Kidney (tissue), 13 donors: ENCODE measurements at regions not wholly inside any gene's neighbourhood (a gene's known extent, or its start where the extent isn't known, plus 50 kb on each side); places are given as distances from the start of the nearest gene placed in this dataset.

Source experiments
- DNase-seq, 5 donors: peaks; one replicate each; pipeline ENCODE4 v3.0.0-alpha.2; 2013 to 2020
- FAIRE-seq: peaks from 2 replicates; lab custom pipeline; 2012; peaks lifted over from hg19 to GRCh38; lab: Jason Lieb, UNC
- H3K27ac ChIP-seq, 2 donors: one replicate each; pipeline ENCODE4 v1.7.0; 2013; ENCODE audit warnings: low read depth in 2 of 2, low read length in 2 of 2, inconsistent platforms in 1 of 2
- H3K27me3 ChIP-seq: one replicate; pipeline ENCODE4 v1.7.1; 2013; ENCODE audit warnings: low read length, inconsistent platforms; ENCODE audit not compliant: control insufficient read depth, insufficient read depth
- H3K36me3 ChIP-seq, 3 donors: one replicate each; pipeline versions ENCODE4 v1.7.0 to v1.7.1; 2013; ENCODE audit warnings: low read length in 3 of 3, control low read depth in 1 of 3, inconsistent platforms in 1 of 3; ENCODE audit not compliant: insufficient read depth in 3 of 3, control insufficient read depth in 2 of 3
- H3K4me1 ChIP-seq, 3 donors: one replicate each; pipeline versions ENCODE4 v1.7.0 to v1.7.1; 2013; ENCODE audit warnings: low read length in 3 of 3, inconsistent platforms in 1 of 3, low read depth in 1 of 3; ENCODE audit not compliant: control insufficient read depth in 2 of 3, insufficient read depth in 2 of 3
- H3K4me3 ChIP-seq, 3 donors: one replicate each; pipeline versions ENCODE4 v1.7.0 to v1.8.1; 2013; ENCODE audit warnings: low read length in 3 of 3, control low read depth in 1 of 3, inconsistent platforms in 1 of 3
- H3K9ac ChIP-seq, 3 donors: one replicate each; pipeline versions ENCODE4 v1.7.0 to v1.7.1; 2013; ENCODE audit warnings: low read length in 3 of 3, control low read depth in 1 of 3, inconsistent platforms in 1 of 3
- H3K9me3 ChIP-seq, 3 donors: one replicate each; pipeline versions ENCODE4 v1.7.0 to v1.7.1; 2013; ENCODE audit warnings: low read length in 3 of 3, control low read depth in 1 of 3, inconsistent platforms in 1 of 3; ENCODE audit not compliant: control insufficient read depth in 2 of 3, insufficient read depth in 1 of 3
- intact Hi-C: fragments of 100-400 bp; cut with DNase I; formaldehyde crosslinking; loops from one replicate; pipeline ENCODE4 v1.11.1; 2022
- TF ChIP-seq, protein P1 (sequence below): IDR thresholded peaks from 3 replicates; pipeline ENCODE4 v1.5.1; 2012; ENCODE audit warnings: mild to moderate bottlenecking, moderate library complexity, borderline replicate concordance; ENCODE audit not compliant: insufficient read depth; ENCODE audit errors: extremely low read depth
- donor health status: control.
- donor health status: control.
- donor health status: control.
- donor health status: control.
- donor health status: control.
- donor health status: DM: yes; HTN: yes; CAD: no.
- donor health status: Normal renal cell carcinoma (clear cell type).

DNA sequence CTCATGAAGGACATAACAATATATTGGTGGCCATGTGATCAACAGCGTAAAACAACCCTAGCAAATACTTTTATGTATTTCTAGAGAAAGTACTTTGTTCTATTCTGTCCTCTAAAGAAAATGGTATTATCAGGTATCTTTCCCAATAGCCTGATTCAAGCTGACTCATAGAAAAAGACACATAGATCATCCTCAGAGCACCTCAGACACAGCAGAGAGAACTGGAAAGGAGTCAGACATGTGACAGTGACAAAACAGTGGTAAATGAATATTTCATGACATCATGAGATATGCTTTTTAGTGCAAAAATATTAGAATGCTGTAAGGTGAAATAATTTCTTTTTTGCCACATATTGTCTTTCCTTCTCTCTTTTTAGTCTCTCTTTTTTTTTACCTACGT, 1355.0 kb upstream of the MAP3K7 start:
- Histone ChIP-seq H3K36me3 (no peaks in the 10 kb centered on the region), H3K27me3 (no peaks in the 10 kb centered on the region), H3K27ac (no peak overlapping the region), H3K9me3 (peaks cover 0 to 3% (median 0%) of the 10 kb centered on the region in 3 donors), H3K9ac (no peak overlapping the region), H3K4me1 (no peaks in the 10 kb centered on the region), H3K4me3 (no peak overlapping the region)
- TF ChIP-seq, protein P1, sequence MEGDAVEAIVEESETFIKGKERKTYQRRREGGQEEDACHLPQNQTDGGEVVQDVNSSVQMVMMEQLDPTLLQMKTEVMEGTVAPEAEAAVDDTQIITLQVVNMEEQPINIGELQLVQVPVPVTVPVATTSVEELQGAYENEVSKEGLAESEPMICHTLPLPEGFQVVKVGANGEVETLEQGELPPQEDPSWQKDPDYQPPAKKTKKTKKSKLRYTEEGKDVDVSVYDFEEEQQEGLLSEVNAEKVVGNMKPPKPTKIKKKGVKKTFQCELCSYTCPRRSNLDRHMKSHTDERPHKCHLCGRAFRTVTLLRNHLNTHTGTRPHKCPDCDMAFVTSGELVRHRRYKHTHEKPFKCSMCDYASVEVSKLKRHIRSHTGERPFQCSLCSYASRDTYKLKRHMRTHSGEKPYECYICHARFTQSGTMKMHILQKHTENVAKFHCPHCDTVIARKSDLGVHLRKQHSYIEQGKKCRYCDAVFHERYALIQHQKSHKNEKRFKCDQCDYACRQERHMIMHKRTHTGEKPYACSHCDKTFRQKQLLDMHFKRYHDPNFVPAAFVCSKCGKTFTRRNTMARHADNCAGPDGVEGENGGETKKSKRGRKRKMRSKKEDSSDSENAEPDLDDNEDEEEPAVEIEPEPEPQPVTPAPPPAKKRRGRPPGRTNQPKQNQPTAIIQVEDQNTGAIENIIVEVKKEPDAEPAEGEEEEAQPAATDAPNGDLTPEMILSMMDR, result no peak
- intact Hi-C loops, result no loop called here
- DNase-seq (no peak), FAIRE-seq (no peak)

DNA sequence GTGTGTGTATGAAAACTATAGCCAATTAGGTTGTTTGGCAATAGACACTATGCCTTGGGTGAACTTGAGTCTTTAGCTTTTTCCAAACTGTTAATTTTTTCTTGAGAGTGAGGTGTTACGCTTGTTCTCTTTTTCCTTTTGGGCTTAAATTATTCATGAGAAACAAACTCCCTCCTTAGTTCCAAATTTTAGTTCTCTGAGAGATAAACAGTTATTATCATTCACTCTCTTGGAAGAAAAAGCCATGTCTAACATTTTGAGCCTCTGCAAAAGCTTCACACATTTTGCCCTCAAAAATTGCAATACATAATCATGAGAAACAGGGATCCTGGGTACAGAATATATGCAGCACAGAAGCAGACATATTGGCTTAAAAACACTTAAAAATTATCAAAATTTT, 1353.9 kb upstream of the MAP3K7 start:
- FAIRE-seq, result no peak
- no peaks in the 10 kb centered on the region for H3K36me3 ChIP-seq

DNA sequence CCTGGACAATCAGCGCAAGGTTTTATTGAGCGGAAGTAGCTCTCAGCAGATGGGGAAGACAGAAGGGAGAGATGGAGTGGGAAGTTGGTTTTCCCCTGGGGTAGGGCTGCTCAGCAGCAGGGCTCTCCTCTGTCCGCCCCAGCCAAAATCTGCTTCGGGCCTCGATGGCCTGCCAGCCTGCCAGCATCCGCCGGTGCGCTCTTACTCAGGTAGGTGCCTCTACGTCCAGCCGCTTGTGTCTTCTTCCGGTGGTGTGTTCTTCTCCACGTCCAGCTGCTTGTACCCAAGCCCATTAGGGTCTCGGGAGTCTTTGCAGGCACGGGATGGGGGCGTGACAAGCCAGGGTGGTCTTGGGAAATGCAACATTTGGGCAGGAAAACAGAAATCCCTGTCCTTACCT, 1340.0 kb upstream of the MAP3K7 start:
- H3K27ac ChIP-seq, result no peak overlapping the region
- no peak for DNase-seq
- no peaks in the 10 kb centered on the region for H3K9me3 ChIP-seq
- FAIRE-seq, result no peak
- no peaks in the 10 kb centered on the region for H3K27me3 ChIP-seq
- no peak overlapping the region for H3K4me3 ChIP-seq
- no peaks in the 10 kb centered on the region for H3K4me1 ChIP-seq
- intact Hi-C loops, result no loop called here
- no peaks in the 10 kb centered on the region for H3K36me3 ChIP-seq
- no peak overlapping the region for H3K9ac ChIP-seq
- TF ChIP-seq, protein P1, result no peak

More for the DNA sequence above, 1353.9 kb upstream of the MAP3K7 start:
- Histone ChIP-seq H3K27ac (no peak overlapping the region), H3K9me3 (peaks cover 0 to 1% (median 0%) of the 10 kb centered on the region in 3 donors), H3K27me3 (no peaks in the 10 kb centered on the region), H3K4me1 (no peaks in the 10 kb centered on the region), H3K9ac (no peak overlapping the region), H3K4me3 (no peak overlapping the region)
- intact Hi-C loops, result no loop called here
- TF ChIP-seq, protein P1, result no peak
- no peak for DNase-seq

DNA sequence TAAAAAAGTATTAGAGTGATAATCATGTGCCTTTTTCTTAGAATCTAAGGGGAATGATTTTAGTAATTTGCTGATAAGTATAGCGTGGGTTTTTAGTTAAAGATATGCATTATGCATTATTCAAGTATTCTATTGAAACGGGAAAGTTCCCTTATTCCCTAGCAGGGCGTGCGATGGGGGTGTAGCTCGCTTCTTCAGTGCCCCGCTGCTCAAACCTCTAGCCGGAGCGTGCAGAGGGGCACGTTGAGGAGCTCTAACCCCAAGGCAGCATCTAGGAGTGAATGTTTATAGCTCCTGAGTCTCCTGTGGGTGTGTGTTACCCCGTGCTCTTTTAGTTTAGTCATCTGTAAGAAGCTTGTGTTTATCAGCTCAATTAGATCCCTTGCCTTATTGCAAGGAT, 1339.5 kb upstream of the MAP3K7 start:
- H3K9ac ChIP-seq, result no peak overlapping the region
- no peaks in the 10 kb centered on the region for H3K9me3 ChIP-seq
- H3K4me3 ChIP-seq, result no peak overlapping the region
- no peaks in the 10 kb centered on the region for H3K27me3 ChIP-seq
- no peaks in the 10 kb centered on the region for H3K4me1 ChIP-seq
- H3K27ac ChIP-seq, result no peak overlapping the region
- H3K36me3 ChIP-seq, result no peaks in the 10 kb centered on the region
- intact Hi-C loops, result no loop called here
- TF ChIP-seq, protein P1, result no peak
- no peak for FAIRE-seq
- DNase-seq, result no peak
